Skeletal muscle tissue (tissue), 3 donors: ENCODE measurements at regions not wholly inside any gene's neighbourhood (a gene's known extent, or its start where the extent isn't known, plus 50 kb on each side); places are given as distances from the start of the nearest gene placed in this dataset.

ENCODE experiments used
- H3K27ac ChIP-seq: one replicate; pipeline ENCODE4 v1.7.0; 2013; ENCODE audit warnings: mild to moderate bottlenecking, low read depth, low read length, inconsistent platforms
- H3K27me3 ChIP-seq, 3 donors: one replicate each; pipeline ENCODE4 v1.7.0; 2013; ENCODE audit warnings: low read length in 3 of 3; ENCODE audit not compliant: control insufficient read depth in 3 of 3, insufficient read depth in 3 of 3
- H3K36me3 ChIP-seq, 3 donors: one replicate each; pipeline ENCODE4 v1.7.0; 2013; ENCODE audit warnings: low read length in 3 of 3; ENCODE audit not compliant: control insufficient read depth in 3 of 3, insufficient read depth in 3 of 3
- H3K4me1 ChIP-seq, 3 donors: one replicate each; pipeline ENCODE4 v1.7.0; 2013; ENCODE audit warnings: low read length in 3 of 3, mild to moderate bottlenecking in 3 of 3; ENCODE audit not compliant: control insufficient read depth in 3 of 3, insufficient read depth in 3 of 3
- H3K4me3 ChIP-seq, 3 donors: one replicate each; pipeline ENCODE4 v1.7.0; 2013; ENCODE audit warnings: low read length in 3 of 3
- H3K9ac ChIP-seq, 3 donors: one replicate each; pipeline ENCODE4 v1.7.0; 2013; ENCODE audit warnings: low read length in 3 of 3, mild to moderate bottlenecking in 3 of 3, moderate library complexity in 2 of 3, low read depth in 1 of 3
- H3K9me3 ChIP-seq, 3 donors: one replicate each; pipeline ENCODE4 v1.7.0; 2013; ENCODE audit warnings: low read length in 3 of 3; ENCODE audit not compliant: control insufficient read depth in 3 of 3
- donor health status: Osteomylitis.

DNA sequence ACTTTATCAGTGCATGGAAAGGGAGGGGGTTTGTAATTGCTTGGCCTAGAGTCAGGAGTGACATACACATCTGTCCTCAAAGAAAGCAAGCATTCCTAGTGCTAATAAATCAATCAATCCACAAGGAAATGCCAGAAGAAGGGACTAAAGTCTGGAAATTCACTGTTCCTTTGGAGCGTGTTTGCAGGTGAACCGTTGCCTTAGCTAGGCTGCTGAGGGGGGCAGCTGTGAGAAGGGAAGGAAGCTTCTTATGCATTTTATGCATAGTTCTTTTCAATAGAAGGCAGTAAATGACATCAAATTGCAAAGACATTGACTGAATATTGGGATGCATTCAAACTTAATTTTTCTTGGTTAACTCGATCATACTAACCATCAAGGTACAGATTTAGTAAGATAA is 1092.5 kb upstream of the SEMA6A start:
- H3K27ac ChIP-seq, result no peak overlapping the region
- no peak overlapping the region for H3K4me3 ChIP-seq
- no peaks in the 10 kb centered on the region for H3K27me3 ChIP-seq
- H3K36me3 ChIP-seq, result no peaks in the 10 kb centered on the region
- no peak overlapping the region for H3K9ac ChIP-seq
- H3K4me1 ChIP-seq, result no peaks in the 10 kb centered on the region
- no peaks in the 10 kb centered on the region for H3K9me3 ChIP-seq

DNA sequence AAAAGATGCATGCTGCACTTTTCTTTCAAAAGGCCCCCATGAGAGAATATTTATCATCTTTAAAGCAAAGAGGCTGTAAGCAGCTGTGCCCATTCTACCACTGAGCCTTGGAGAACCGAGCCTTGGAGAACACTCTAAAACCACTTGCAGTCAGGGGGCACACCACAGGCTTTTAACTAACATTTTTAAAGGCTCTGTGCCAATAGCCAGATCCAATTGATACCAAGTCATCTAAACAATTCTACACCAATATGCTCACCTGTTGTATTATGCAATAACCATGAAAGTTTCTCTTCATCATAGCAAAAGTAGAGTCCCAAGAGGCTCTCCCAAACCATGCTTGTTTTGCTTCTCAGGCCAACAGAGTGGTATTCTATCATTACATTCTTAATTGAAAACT is 1090.5 kb upstream of the SEMA6A start:
- H3K9ac ChIP-seq, result no peak overlapping the region
- no peaks in the 10 kb centered on the region for H3K36me3 ChIP-seq
- no peaks in the 10 kb centered on the region for H3K27me3 ChIP-seq
- H3K4me3 ChIP-seq, result no peak overlapping the region
- H3K4me1 ChIP-seq, result no peaks in the 10 kb centered on the region
- H3K27ac ChIP-seq, result no peak overlapping the region
- no peaks in the 10 kb centered on the region for H3K9me3 ChIP-seq

DNA sequence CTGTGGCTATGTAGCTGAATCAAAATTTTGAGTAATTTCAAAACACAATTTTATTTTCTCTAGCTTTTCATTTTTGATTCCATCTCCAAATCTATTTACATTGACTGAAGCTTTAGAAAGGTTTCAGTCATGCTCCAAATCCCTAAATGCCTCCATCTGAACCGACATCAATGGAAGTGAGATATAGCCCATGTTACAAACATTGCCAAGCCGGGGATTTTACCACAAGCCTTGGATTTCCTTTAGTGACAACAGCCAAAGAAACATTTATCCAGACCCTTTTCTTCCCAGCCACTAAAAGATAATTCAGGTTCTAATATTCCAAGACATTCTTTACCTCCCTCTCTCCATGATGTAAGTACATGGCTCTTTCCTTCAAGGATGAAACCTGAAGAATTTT is 1087.7 kb upstream of the SEMA6A start:
- H3K36me3 ChIP-seq, result no peaks in the 10 kb centered on the region
- no peaks in the 10 kb centered on the region for H3K4me1 ChIP-seq
- no peaks in the 10 kb centered on the region for H3K27me3 ChIP-seq
- H3K9me3 ChIP-seq, result no peaks in the 10 kb centered on the region
- no peak overlapping the region for H3K27ac ChIP-seq
- H3K4me3 ChIP-seq, result no peak overlapping the region
- no peak overlapping the region for H3K9ac ChIP-seq

DNA sequence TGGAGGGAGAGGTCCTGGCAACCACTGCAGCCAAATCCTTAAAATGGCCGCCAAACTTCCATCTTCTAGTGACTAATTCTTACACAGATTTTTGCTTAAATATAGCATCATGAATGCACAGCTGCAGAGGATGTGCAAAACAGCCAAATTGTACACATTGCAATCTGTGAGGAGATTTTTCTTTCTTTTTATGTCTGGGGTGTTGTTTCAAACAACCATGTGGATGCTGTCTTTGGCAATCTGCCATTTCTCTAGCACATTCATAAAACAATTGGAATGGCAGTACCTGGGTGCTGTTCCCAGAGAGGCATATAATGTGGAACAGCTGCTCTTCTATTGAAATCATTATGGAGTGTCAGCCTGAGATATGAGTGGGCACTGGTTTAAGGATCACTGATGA is 1082.9 kb upstream of the SEMA6A start:
- H3K9me3 ChIP-seq, result no peaks in the 10 kb centered on the region

DNA sequence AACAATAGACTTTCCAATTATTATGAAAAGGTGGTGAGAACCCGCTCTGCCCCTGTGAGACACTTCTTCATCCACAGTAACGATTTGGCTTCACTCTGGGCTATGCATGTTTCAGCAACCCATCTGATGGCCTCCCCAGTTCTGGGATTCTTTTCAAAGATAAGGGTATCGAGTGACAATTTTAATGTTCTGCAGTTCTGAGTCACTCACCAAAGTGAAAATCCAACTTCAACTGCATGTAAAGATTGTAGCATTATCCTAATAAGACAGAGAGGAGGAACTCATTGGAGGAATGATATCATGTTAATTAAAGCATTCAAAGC is 1078.3 kb upstream of the SEMA6A start:
- Histone ChIP-seq H3K27me3 (no peaks in the 10 kb centered on the region), H3K27ac (no peak overlapping the region), H3K4me1 (no peaks in the 10 kb centered on the region), H3K9ac (no peak overlapping the region), H3K4me3 (no peak overlapping the region), H3K36me3 (no peaks in the 10 kb centered on the region), H3K9me3 (no peaks in the 10 kb centered on the region)

More for the DNA sequence above, 1082.9 kb upstream of the SEMA6A start:
- Histone ChIP-seq H3K4me3 (no peak overlapping the region), H3K4me1 (no peaks in the 10 kb centered on the region), H3K9ac (no peak overlapping the region), H3K27ac (no peak overlapping the region), H3K36me3 (no peaks in the 10 kb centered on the region), H3K27me3 (no peaks in the 10 kb centered on the region)

DNA sequence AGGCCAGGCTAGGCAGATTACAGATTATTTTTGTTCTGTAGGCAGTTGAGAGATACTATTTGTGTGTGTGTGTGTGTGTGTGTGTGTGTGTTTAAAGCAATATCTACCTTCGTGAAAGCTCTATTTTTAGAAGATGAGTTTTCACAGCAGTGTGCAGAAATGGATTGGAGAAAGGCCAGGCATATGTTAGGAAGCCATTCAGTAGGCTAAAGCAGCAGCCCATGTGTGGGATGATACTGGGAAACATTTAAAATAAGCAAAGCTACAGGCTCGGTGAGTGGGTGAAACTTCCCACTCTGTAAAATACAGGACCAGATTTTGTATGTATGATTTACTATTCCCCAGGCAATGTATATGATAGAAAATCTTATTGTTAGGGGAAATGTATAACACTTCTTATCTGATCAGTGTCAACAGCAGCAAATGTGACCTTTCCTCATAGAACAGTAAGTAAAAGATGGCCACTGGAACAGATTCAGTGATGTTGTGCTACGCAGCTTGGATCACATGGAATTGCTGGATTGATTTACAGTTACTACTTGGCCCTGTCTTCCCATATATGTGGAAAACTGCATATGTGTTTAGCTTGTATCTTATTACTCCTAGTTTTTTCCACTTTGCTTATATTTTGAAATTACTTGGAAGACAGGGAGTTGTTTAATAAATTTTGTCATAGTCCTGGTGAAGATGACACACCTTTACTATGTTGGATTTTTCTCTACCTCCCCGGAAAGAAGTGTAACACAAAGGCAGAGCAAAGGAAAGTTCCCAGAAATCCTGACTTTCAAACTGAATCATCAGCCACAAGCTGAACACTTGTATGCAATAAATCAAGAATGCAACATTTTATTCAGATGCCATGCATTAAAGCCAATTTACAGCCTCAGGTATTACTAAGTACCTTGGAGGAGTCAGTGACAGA is 1077.7 kb upstream of the SEMA6A start:
- Histone ChIP-seq H3K9me3 (no peaks in the 10 kb centered on the region), H3K27ac (no peak overlapping the region), H3K4me3 (no peak overlapping the region), H3K36me3 (no peaks in the 10 kb centered on the region), H3K9ac (no peak overlapping the region), H3K27me3 (no peaks in the 10 kb centered on the region), H3K4me1 (no peaks in the 10 kb centered on the region)

DNA sequence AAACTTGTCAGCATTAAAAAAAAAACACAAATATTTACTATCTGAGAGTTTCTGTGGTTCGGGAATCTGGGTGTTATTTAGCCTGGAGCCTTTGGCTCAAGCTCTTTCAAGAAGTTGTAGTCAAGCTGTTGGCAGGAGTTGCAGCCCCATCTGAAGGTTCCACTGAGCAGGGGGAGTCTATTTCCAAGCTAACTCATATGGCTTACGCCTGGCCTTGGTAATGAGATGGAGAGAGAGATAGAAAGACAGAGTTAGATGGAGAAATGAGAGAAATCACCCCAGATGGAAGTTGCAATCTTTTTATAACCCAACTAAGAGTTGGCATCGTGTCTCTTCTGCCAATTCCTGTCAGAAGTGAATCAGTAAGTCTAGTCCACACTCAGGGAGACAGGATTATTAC is 1075.2 kb upstream of the SEMA6A start:
- no peaks in the 10 kb centered on the region for H3K27me3 ChIP-seq
- H3K36me3 ChIP-seq, result no peaks in the 10 kb centered on the region
- H3K4me1 ChIP-seq, result no peaks in the 10 kb centered on the region
- no peak overlapping the region for H3K27ac ChIP-seq
- H3K9ac ChIP-seq, result no peak overlapping the region
- H3K4me3 ChIP-seq, result no peak overlapping the region
- H3K9me3 ChIP-seq, result no peaks in the 10 kb centered on the region

DNA sequence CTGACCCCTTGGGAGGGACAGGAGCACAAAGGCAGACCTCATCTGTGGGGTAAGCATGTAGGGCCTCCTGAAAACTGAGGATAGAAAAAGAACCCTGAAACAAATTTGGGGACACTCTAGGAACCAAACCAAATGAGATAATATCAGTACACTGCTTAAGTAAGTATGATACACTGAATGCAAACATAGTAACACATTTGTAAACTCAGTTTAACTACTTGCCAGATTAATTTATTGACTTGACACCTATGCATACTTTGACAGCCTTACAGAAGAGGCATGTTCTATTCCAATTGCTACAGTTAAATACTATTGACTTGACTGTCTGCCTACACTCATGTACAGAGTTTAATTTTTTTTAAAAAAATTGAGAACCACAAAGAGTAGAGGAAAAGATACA is 1070.8 kb upstream of the SEMA6A start:
- H3K27me3 ChIP-seq, result no peaks in the 10 kb centered on the region
- no peaks in the 10 kb centered on the region for H3K9me3 ChIP-seq
- no peak overlapping the region for H3K27ac ChIP-seq
- no peaks in the 10 kb centered on the region for H3K36me3 ChIP-seq
- no peak overlapping the region for H3K9ac ChIP-seq
- no peak overlapping the region for H3K4me3 ChIP-seq
- H3K4me1 ChIP-seq, result no peaks in the 10 kb centered on the region

DNA sequence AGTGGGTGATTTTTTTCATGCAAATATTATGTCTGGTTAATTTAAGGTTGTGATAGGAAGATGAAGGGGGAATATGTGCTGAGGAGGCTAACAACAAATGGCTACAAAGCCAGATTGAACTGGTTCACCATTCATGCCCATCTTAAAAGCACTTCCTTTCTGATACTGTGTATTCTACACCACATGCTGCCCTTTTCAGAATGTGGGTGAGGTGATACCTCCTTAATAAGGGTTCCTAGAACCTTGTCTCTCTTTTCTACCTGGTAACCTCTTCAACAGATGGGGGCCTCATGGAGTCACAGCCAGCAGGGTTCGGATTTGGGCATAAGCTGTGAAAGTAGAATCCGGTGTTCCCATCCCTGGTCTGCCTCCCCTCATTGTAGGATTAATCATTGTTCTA is 1064.0 kb upstream of the SEMA6A start:
- Histone ChIP-seq H3K9me3 (no peaks in the 10 kb centered on the region), H3K36me3 (no peaks in the 10 kb centered on the region), H3K27me3 (no peaks in the 10 kb centered on the region), H3K4me1 (no peaks in the 10 kb centered on the region), H3K27ac (no peak overlapping the region), H3K9ac (no peak overlapping the region), H3K4me3 (no peak overlapping the region)

DNA sequence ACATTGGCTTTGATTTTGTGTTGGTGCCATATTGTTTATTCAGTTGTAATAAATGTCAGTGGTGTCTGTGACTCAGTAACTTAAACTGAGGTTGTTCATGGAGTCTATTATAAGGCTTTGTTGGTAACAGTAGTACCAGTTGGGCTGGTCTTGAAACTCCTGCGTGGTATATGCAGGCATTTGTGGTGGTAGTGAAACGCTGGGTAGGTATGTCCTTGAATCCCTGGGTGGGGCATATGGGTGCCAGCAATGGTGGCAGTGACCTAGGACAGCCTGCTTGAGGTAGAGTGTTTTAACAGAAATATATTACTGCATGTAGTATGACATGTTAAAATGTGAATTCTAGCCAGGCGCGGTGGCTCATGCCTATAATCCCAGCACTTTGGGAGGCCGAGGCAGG is 1058.5 kb upstream of the SEMA6A start:
- no peak overlapping the region for H3K9ac ChIP-seq
- H3K27ac ChIP-seq, result no peak overlapping the region
- H3K9me3 ChIP-seq, result peaks cover 0 to 3% (median 0%) of the 10 kb centered on the region in 3 donors
- no peaks in the 10 kb centered on the region for H3K4me1 ChIP-seq
- H3K36me3 ChIP-seq, result no peaks in the 10 kb centered on the region
- no peaks in the 10 kb centered on the region for H3K27me3 ChIP-seq
- H3K4me3 ChIP-seq, result no peak overlapping the region
